GM19397 (cell line): ENCODE measurements at regions not wholly inside any gene's neighbourhood (a gene's known extent, or its start where the extent isn't known, plus 50 kb on each side); places are given as distances from the start of the nearest gene placed in this dataset.

Experiments
- ATAC-seq: cut with Tn5 transposase; IDR thresholded peaks from one replicate; pipeline ENCODE4 v1.9.1; 2021; ENCODE audit warnings: mild to moderate bottlenecking, moderate library complexity; ENCODE audit not compliant: unreplicated experiment

DNA sequence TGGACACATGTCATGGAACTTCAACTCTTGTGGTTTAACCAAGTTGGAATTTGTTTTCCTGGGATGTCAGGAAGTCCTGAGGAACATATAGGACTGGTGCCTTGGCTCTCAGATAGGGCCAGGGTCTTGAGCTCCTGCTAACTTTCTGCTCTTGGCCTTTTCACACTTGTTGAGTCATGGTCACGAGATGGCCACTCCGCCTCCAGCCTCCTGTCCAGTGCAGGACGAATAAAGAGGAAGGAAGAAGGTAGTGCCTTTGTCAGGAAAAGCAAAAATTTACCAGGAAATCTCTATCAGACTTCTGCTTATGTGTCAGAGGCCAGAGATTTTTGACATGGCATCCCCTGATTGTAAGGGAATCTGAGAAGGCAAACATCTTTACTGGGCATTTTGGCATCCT is 89.1 kb upstream of the ARHGAP20 start:
- no peak for ATAC-seq

DNA sequence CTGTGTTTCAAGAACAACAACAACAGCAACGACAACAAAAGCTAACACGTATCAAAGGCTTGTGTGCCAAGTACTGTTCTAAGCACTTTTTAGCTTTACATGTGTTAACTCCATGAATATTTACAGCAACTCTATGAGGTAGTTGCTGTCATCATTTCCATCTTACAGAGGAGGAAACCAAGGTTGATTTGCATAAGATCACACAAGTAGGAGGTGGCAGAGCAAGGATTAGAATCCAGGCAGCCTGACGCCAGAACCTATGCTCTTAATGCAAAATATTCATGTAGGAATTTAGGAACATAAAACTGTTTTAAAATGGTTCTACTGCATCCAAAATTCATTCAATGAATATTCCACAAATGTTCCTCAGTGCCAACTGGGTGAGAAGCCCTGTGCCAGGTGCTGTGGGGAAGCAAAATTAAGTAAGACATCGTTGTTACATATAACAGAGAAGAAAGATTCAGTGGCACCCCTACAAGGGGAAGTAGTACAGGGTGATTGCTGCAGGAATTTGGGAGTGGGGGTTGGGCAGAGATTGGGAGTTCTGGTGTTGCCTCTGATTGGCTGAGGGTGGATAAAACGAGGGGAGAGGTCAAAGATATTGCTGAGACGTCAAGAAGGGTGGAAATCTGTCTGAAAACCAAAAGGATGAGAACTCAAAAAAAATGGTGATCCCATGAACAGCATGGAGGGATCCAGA is 86.1 kb upstream of the ARHGAP20 start:
- ATAC-seq: no peak

DNA sequence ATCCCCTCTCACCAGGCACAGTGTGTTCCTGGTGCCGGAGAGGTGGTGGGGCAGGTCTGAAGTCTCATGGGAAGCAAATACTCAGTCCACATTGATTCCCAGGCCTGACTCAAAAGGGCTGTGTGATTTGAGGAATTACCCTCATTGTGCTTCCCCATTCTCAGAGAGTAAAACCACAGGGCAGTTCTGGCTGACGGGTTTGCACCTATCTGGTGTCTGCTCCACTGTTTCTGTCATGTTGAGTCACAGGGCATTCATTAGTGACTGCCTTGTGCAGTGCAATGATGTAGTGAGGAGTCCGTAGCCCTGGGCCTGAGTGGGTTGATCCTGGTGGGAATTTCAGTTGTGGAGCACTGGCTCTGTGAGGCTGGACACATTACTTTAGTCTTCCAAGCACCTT is 85.2 kb upstream of the ARHGAP20 start:
- peak; percentile 84 for ATAC-seq

DNA sequence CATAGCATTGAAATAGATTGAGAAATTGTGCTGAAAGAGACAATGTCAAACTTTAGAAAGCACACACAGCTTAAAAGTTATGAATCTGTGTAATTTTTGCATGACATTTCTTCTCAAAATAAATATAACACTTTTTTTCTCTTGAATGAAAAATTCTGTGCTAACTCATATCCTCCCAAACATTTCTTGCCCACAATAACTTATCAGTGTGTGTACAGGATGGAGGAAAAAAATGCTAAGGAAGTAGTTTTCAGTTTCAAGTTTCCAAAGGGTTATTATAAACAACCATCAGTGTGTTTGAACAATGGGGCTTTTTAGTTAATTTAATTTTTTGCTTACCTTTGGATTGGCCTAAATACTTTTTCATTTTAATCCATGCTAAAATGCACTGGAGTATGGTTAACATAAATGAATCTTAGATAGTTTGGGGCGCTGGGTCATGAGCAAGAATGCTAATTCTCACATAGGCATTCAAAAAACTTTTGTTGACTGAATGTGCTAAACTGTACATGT is 82.9 kb upstream of the ARHGAP20 start:
- no peak for ATAC-seq

DNA sequence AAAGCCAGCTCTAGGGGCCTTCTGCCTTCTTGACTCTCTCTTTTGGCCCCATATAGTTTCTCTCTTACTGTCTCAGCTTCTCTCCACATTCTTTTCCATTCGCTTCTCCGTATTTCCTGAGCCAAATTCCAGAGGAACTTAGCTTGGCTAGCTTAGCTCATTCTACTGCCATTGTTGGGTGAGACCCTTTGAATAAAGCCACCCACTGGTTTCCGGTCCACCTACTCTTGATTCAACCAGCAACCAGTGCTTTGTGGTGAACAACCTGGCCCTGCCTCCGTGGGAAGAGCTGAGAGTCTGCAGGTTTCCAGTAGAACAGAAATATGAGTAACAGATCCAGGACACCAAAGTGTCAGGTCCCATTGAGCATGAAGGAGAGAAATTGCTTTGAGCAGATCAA is 81.3 kb upstream of the ARHGAP20 start:
- ATAC-seq: no peak

GRCh38 chr11:110791621-110792020 is 79.4 kb upstream of the ARHGAP20 start:
- no peak for ATAC-seq

DNA sequence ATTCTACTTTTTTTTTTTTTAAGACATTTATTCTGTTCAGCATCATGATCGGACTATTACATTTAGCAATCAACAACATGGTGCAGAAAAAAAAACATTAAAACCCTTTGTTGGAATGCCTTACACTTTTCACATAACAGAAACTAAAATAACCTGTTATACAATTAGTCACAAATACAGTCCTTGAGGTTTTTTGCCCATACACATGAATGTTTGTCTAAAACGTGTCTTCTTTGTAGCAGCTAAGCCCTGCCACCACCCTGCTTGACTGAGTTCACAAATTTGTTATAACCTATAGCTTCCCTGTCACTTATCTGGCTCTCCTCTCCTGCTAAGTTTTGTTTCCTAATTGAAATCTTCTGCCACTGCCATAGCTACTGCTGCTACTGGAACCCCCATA is 75.4 kb upstream of the ARHGAP20 start:
- ATAC-seq: no peak

DNA sequence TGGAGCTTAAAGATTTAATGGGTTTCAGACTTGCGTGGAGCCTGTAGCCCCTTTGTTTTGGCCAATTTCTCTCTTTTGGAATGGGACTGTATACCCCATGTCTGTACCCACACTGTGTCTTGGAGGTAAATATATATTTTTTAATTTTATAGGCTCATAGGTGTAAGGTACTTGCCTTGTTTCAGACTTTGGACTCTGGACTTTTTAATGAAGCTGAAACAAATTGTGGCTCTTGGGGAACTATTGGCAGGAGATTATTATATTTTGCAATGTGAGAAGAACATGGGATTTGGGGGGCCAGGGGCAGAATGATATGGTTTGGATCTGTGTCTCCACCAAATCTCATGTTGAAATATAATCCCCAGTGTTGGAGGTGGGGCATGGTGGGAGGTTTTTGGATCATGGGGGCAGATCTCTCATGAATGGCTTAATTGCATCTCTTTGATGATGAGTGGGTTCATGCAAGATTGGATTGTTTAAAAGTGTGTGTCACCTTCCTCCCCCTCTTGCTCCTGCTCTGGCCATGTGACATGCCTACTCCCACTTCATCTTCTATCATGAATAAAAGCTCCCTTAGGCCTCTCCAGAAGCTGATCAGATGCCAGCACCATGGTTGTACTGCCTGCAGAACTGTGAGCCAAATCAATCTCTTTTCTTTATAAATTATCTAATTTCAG is 74.1 kb upstream of the ARHGAP20 start:
- no peak for ATAC-seq

- ATAC-seq: no peak
Measured at GRCh38 chr11:110785398-110785797, 73.2 kb upstream of the ARHGAP20 start.

- ATAC-seq: no peak
Measured at GRCh38 chr11:110782616-110783015, 70.4 kb upstream of the ARHGAP20 start.

DNA sequence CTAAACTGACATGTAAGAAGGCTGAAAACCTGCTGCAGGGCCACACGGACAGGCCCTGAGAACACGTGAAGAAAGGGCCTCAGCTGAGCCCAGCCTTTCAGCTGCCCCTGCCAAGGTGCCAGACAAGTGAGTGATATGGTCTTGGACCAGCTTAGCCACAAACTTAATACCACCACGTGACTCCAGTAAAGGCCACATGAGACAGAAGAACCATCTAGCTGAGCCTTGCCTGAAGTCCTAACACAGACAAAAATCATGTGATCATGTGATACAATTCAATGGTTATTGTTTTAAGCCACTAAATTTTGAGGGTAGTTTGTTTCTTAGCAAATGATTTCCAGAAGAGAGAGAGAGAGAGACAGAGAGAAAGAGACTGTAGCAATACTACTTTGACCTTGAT is 66.9 kb upstream of the ARHGAP20 start:
- ATAC-seq: no peak

DNA sequence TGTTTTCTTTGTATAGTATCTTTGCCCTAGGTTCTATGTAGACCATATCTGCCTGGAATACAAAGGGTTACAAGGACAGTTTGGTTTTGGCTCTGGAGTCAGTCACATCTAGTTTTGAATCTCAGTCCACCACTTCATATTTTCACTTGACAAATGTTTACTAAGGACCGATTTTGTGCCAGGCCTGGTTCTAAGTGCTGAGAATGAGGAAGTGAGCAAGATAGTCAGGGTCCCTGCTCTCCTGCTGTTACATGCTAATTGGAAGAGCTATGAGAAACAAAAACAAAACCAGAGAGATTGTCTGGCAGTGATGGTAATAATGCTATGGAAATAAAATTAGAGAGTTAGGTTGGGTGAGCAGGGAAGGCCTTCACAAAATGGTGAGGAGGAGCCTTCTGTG is 66.1 kb upstream of the ARHGAP20 start:
- ATAC-seq: peak; percentile 64

DNA sequence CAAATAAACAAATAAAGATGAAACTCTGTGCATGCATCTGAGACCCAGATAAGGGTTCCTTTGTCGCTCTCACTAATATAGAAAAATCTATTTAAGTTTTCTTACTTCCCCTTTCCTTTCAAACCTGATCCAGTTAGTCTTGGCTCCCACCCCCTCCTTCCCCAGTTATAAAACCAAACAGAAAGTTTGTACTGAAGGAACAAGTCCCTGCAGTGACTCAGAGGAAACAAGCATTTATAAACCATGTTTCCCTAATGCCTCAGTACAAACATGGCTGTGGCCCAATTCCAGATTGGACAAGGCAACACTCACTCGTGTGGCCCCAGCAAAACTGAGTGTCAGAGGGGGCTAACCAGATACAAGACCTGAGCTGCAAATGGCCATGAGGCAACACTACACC is 65.5 kb upstream of the ARHGAP20 start:
- ATAC-seq: no peak

- no peak for ATAC-seq
Measured at GRCh38 chr11:110776081-110776480, 63.8 kb upstream of the ARHGAP20 start.

DNA sequence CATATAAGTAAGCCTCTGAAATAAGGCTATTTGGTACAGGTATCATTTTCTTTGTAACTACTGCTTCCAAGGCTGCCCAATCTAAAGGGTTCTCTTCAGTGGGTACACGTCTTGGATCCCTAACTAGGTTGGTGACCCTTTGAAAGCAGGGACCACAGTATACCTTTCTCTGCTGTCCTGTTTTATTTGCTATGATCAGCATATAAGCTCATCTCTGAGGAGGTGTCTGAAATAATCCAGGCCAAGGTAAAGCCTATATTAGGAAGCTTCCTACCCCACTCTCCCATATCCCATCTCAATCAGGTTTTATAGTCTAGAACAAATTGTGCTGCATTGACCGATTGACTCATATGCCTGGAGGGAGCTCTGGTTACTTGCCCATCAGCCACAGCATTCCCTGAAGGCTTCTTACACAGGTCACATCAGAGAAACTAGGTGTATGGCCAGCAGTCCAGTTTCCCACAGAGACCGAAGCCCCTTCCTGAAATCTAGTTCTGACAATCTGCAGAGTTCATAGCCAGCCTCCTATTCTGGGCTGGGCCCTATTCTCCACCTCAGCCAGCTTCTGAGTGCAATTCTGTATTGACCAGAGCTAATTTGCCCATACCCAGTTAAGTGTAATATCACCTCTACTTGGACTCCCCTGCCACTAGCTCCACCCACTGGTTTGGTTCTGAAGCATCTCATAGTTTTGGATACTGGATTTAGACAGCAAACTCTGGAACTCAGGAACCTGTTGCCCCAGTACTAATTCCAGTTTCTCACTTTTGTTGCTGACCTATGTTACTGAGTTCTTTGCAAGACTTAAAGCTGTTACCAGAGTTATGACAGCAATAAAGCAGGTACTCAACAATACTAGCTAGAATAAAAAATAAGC is 62.1 kb upstream of the ARHGAP20 start:
- ATAC-seq: no peak

DNA sequence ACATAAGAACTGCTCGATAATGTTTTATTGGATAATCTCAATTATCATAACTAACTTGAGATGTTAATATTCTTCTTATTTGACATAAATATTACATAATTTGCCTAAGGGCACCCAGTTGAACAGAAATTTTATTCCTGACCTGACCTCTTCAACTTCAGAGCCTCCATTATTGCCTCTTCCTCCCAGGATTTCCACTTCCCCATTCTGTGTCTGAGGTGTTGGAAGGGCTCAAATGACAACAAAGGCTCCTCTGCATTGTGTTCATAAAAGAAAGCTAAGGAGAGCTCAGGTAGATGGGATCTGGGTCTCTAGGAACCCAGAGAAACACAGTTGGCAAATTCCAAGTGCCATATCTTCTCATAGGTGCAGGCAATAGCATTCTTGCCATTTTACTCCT is 61.2 kb upstream of the ARHGAP20 start:
- no peak for ATAC-seq

GRCh38 chr11:110772863-110773262 is 60.6 kb upstream of the ARHGAP20 start:
- no peak for ATAC-seq

DNA sequence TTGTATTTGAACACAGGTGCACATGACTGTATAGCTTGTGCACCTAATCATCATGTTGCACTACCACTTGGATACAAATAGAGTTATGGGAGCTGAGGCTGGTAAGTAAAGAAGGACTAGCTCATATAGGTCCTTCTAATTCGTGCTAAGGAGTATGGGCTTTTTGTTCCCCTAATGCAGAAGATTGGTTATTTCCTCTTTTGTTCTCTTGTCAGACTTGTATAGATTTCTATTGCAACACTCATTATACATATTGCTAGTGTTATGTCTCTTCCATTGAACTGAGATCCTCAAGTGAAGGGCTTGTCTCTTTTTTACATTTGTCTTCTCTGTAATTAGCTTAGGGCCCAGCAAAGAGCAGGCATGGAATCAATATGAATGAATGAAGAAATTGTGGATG is 54.1 kb upstream of the ARHGAP20 start:
- no peak for ATAC-seq

DNA sequence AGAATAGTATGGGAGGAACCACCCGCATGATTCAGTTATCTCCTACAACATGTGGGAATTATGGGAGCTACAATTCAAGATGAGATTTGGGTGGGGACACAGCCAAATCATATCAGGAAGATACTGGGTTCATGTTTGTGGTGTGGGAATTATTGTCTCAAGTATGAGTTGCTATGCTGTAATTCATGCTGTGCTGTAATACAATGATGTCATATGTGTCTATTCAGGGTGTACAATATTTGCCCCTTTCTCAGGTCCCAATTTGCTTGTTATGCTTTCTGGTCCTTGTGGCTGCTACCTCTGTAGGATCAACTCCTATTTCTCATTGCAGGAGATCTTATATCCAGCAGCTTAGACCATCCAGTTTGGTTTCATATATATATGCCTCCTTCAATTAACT is 52.2 kb upstream of the ARHGAP20 start:
- ATAC-seq: no peak

GRCh38 chr11:110763249-110764011 is 51.2 kb upstream of the ARHGAP20 start:
- no peak for ATAC-seq

DNA sequence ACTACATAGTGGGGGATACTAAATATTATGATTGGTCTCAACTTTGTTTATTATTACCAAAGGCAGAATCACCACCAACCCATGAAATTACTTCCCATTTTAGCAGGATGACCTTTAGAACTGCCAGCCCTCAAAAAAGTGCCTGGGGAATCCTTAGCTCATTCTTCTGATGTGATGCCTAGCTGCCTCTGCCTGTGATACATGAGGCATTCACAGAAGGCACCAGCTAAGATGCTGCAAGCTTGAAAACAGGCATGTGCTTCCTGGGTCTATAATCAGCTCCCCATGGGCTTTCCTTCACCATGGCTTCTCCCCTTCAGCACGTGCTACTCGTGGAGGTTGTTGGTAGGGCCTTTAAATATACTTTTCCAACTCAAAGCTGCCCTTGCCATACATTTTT is 50.4 kb upstream of the ARHGAP20 start:
- no peak for ATAC-seq
